Skeletal muscle cell (primary cell): ENCODE measurements at regions not wholly inside any gene's neighbourhood (a gene's known extent, or its start where the extent isn't known, plus 50 kb on each side); places are given as distances from the start of the nearest gene placed in this dataset.
"Not testable (repeated sequence)": the region's sequence is repeated elsewhere in the genome, so short reads cannot be mapped to it uniquely, and the experiment has no call there.

Source experiments
- DNase-seq: peaks from one replicate; pipeline ENCODE4 v3.0.0-alpha.2; 2010; ENCODE audit warnings: low read depth
- H3K4me3 ChIP-seq: 2 replicates; pipeline ENCODE4 v1.5.1; 2011; ENCODE audit warnings: low read depth, mild to moderate bottlenecking, control low read depth, low read length, moderate library complexity

GRCh38 chr9:75273055-75273454, 184.7 kb downstream of the OSTF1 start:
- DNase-seq, H3K4me3 ChIP-seq: not testable (repeated sequence)

GRCh38 chr9:75274781-75275180, 186.5 kb downstream of the OSTF1 start:
- DNase-seq: no peak
- H3K4me3 ChIP-seq: no peak overlapping the region

DNA sequence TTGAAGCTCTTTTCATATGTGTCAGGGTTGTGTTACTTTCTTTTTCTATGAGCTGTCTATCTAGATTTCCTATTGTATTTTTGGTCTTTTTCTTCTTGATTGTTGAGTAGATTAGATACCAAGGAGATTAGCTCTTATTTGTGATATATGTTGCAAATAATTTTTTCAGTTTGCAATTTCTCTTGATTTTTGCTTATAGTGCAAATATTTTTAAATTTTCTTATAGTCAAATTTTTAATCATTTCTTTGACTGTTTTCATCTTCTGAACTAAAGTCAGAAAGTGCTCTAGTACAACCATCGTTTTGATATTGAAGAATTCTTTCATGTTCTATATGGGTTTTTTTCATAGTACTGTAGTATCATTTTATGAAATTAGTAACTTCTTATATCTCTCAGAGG, 193.7 kb downstream of the OSTF1 start:
- no peak for DNase-seq
- no peak overlapping the region for H3K4me3 ChIP-seq

GRCh38 chr9:75289332-75289731, 201.0 kb downstream of the OSTF1 start:
- no peak for DNase-seq
- no peak overlapping the region for H3K4me3 ChIP-seq

DNA sequence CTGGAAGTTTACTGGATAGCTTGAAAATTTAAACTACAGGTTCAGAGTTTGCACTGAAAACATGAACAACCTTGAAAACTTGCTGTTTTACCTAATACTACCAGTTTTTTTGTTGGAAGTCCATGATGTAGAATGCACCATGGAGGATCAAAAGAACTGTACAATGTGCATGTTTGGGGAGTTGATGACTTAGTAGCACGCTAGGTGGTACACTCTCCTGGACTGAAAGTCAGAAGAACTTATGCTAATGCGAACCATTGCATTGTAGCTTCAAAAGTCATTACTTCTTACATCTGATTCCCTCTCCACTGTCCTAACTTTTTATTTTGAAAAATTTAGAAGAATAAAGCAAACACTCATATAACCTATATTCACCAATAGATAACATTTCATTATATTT, 211.0 kb downstream of the OSTF1 start:
- H3K4me3 ChIP-seq: no peak overlapping the region
- DNase-seq: no peak

GRCh38 chr9:75333624-75334023, 245.3 kb downstream of the OSTF1 start:
- H3K4me3 ChIP-seq: no peak overlapping the region
- DNase-seq: no peak

- DNase-seq: no peak
- H3K4me3 ChIP-seq: no peak overlapping the region
Measured at GRCh38 chr9:75358846-75359245, 270.5 kb downstream of the OSTF1 start.

GRCh38 chr9:75359638-75360037, 271.3 kb downstream of the OSTF1 start:
- DNase-seq: no peak
- no peak overlapping the region for H3K4me3 ChIP-seq

DNA sequence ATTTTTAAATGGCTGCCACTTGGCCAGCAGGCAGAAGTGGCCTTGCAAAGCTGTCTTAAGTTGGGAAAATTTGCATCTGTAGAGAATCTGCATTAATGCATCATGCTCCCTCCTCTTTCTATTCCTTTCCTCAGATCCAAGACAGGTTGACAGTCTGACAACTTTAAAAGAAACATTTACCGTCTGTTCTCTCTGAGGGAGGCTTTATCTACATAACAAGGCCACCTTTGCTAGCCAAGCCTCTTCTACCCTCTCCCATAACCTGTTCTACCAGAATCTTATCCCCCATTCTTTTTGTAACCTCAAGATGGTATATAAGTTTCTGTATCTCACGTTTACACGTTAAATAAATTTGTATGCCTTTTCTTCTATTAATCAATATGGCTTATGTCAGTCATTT, 271.9 kb downstream of the OSTF1 start:
- no peak overlapping the region for H3K4me3 ChIP-seq
- DNase-seq: no peak

GRCh38 chr9:75362446-75362845, 274.1 kb downstream of the OSTF1 start:
- H3K4me3 ChIP-seq, DNase-seq: not testable (repeated sequence)

DNA sequence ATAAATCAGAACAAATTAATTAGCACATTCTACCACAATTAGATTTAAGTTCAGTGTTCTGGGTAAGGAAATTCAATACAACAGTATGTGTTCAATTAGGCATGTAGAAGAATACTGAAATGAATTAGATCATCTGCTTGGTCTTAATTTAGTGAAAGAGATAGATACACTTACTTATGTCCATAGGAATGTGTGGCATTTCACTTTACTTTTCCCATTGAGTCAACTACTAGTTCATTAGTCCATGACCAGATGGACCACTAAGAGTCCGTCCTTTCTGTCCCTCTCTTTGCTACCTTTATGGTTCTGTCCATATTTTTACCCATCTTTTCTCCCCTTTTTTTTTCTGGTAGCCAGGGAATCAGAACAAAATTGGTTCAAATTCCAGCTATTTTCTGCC, 276.9 kb downstream of the OSTF1 start:
- no peak for DNase-seq
- H3K4me3 ChIP-seq: no peak overlapping the region

DNA sequence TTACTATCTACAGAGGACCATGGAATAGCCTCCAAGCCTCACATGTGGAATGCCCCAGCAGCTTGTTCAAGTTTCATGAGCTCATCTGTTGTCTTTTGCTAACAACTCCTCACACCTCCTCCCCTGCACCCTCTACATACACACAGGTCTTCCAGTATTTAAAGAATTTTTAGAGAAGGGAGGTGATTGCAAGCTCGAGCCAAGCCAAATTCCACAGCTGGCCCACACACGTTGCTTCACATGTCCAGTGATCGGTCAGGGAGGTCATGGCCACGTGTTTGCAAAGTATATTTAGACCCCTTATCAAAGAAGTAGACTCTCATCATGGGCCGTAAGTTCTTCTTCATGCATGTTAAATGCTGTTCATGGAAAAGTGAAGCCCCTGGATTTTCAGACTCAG, 281.7 kb downstream of the OSTF1 start:
- H3K4me3 ChIP-seq: no peak overlapping the region

DNA sequence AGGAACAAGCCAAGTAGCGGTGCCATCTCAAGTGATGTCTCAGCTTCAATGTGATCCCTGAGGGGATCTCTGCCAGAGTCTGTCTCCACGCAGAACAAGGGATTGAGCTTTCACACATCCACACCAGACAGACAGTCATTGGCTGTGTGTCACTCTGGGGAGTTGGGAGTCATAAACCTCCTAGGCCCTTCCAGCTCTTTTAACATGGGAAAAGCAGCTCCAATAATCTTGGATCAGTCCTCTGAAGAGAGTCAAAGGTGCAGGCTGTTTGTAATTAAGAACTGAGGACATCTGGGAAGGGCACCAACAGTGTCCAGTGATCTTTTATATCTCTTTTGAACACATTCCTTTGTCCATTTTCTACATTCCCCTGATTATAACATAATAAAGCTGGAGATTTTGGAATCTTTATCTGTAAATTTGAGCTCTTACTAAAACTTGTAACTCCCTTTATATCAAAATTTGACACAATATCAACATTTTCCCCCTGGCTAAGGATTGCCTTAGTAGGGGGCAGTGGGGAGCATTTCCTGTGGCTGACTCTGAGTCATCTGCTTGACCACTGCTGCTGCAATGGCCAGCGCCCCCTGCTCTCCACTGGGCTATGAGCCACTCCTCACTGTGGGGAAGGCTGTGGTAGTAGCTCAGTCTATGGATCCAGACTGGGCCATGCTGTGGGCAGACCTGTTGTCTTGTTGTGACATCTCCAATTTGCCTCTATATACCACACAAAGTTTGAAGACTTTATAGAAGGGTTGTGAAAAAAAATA, 284.4 kb downstream of the OSTF1 start:
- DNase-seq: no peak
- H3K4me3 ChIP-seq: no peak overlapping the region

More for the DNA sequence above, 281.7 kb downstream of the OSTF1 start:
- no peak for DNase-seq

DNA sequence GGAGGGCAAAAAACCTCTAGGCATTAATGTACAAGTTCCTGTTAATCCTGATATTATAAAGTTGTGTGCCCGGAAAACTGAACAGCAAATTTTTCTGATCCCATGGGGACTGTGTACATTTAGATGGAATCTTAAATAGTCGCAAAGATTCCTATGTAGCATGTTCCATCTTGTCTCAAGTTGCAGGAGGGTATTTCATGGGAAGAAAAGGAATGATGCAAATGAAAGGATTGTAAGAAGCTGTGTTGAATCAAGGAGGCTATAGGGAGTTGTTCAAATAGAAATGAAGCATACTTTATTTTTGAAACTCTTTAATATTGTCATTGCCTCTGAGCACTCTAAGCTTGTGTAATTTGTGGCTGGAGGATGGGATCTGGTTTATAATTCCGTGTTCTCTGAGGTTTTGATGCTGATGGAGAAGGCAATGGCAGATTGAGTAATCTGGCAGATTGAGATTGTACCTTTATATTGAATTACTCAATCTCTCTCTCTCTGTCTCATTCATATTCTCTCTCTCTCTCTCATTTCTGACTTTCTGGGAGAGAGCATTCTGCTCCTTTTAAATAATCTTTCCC, 288.5 kb downstream of the OSTF1 start:
- no peak for DNase-seq

GRCh38 chr9:75378036-75378435, 289.7 kb downstream of the OSTF1 start:
- no peak for DNase-seq
- no peak overlapping the region for H3K4me3 ChIP-seq

More for the DNA sequence above, 288.5 kb downstream of the OSTF1 start:
- H3K4me3 ChIP-seq: no peak overlapping the region

DNA sequence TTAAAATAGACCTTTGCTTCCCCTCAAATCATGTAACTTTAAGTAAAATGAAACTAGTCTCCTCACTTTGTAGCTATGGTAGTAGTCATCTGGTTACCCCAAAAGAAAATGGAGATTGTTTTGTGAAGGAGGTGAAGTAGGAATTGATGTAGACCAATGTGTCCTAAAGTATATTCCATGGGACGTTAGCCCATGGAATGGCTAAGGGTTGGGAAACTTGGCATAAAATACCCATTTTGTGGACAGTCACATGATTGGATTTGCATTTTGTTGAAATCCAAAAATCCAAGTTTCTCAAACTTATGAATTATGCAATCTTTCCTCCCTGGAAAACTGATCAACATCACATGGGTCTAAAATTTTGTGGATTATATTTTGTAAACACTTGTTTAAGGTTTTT, 290.6 kb downstream of the OSTF1 start:
- no peak for DNase-seq
- H3K4me3 ChIP-seq: no peak overlapping the region

GRCh38 chr9:75382126-75382525, 293.8 kb downstream of the OSTF1 start:
- no peak for DNase-seq
- no peak overlapping the region for H3K4me3 ChIP-seq

DNA sequence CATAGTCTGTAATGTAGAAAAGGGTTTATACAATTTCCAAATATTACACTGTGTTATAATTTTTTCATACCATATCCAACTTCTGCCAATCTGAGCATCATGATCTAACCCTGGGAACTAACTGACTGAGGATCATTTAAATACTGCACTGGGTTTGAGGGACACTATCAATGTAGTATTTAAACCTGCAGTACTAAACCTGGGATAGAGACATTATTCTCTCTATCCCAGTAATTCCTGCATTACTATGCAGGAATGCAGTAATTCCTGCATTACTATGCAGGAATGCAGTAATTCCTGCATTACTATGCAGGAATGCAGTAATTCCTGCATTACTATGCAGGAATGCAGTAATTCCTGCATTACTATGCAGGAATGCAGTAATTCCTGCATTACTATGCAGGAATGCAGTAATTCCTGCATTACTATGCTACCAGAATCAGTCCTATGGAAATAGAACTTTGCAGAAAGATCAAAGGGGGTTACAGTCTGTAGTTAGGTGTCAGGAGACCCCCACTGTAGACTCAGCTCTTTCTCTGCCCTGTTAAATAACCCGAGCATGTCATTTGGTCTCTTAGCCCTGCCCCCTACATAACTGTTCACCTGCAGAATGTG, 295.2 kb downstream of the OSTF1 start:
- not testable (repeated sequence) for H3K4me3 ChIP-seq, DNase-seq

DNA sequence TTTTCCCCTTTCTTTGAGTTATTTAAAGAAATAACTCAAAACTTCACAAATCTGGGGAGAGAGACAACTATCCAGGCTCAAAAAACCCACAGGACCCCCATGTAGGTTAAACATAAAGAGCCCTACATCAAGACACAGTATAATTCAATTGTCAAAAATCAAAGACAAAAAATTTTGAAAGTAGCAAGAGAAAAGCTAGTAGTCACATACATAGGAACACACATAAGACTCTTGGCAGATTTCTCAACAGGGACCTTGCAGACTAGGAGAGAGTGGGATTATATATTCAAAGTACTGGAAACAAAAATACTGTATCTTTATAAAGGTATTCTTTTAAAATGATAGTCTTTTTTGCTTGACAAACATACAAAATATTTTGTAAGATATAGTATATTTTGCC, 296.9 kb downstream of the OSTF1 start:
- no peak for DNase-seq
- no peak overlapping the region for H3K4me3 ChIP-seq

- H3K4me3 ChIP-seq: no peak overlapping the region
- DNase-seq: no peak
Measured at GRCh38 chr9:75389101-75389500, 300.8 kb downstream of the OSTF1 start.

DNA sequence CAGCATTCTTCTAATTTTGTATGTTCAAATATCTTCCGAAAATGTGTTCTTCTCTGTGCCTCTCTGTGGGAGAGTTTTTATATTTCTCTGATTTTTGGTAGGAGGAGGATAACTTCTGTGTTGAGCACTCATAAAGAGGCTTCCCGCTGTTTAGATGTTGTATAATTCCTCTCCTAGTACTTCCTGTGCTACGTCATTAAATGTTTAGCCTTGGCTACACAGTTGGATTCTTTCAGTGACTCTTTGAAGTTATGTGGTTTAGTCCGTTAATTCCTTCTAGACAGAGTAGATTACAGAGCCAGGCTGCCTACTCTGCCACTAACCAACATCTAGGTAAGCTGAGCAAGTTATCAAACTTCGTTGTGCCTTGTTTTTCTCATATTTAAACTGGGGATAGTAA, 302.6 kb downstream of the OSTF1 start:
- DNase-seq: no peak
- no peak overlapping the region for H3K4me3 ChIP-seq
